ENCODE measurements at regions not wholly inside any gene's neighbourhood (a gene's known extent, or its start where the extent isn't known, plus 50 kb on each side); places are given as distances from the start of the nearest gene placed in this dataset.
"Not testable (repeated sequence)": the region's sequence is repeated elsewhere in the genome, so short reads cannot be mapped to it uniquely, and the experiment has no call there.

GRCh38 chr13:65787082-65787481 lies 1443.1 kb downstream of the PCDH9 start:
- Histone ChIP-seq H3K4me3 (no peak overlapping the region), H3K27me3 (no peaks in the 10 kb centered on the region), H3K4me1 (no peaks in the 10 kb centered on the region), H3K9me3 (peaks cover 8% of the 10 kb centered on the region), H3K27ac (no peak overlapping the region), H3K36me3 (no peaks in the 10 kb centered on the region)
- no peak for TF ChIP-seq POLR2A (IDR thresholded peaks at IDR 0.05)
- TF ChIP-seq, protein P1, sequence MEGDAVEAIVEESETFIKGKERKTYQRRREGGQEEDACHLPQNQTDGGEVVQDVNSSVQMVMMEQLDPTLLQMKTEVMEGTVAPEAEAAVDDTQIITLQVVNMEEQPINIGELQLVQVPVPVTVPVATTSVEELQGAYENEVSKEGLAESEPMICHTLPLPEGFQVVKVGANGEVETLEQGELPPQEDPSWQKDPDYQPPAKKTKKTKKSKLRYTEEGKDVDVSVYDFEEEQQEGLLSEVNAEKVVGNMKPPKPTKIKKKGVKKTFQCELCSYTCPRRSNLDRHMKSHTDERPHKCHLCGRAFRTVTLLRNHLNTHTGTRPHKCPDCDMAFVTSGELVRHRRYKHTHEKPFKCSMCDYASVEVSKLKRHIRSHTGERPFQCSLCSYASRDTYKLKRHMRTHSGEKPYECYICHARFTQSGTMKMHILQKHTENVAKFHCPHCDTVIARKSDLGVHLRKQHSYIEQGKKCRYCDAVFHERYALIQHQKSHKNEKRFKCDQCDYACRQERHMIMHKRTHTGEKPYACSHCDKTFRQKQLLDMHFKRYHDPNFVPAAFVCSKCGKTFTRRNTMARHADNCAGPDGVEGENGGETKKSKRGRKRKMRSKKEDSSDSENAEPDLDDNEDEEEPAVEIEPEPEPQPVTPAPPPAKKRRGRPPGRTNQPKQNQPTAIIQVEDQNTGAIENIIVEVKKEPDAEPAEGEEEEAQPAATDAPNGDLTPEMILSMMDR (IDR thresholded peaks at IDR 0.05), result no peak
- TF ChIP-seq POLR2AphosphoS5 (IDR thresholded peaks at IDR 0.05), result no peak
- TF ChIP-seq EP300 (IDR thresholded peaks at IDR 0.05), result no peak
- 89% methylated on average over 3 of the region's 3 CpGs for WGBS
- DNase-seq (ENCODE audit: low spot score in 2 of 2), result no peak

DNA sequence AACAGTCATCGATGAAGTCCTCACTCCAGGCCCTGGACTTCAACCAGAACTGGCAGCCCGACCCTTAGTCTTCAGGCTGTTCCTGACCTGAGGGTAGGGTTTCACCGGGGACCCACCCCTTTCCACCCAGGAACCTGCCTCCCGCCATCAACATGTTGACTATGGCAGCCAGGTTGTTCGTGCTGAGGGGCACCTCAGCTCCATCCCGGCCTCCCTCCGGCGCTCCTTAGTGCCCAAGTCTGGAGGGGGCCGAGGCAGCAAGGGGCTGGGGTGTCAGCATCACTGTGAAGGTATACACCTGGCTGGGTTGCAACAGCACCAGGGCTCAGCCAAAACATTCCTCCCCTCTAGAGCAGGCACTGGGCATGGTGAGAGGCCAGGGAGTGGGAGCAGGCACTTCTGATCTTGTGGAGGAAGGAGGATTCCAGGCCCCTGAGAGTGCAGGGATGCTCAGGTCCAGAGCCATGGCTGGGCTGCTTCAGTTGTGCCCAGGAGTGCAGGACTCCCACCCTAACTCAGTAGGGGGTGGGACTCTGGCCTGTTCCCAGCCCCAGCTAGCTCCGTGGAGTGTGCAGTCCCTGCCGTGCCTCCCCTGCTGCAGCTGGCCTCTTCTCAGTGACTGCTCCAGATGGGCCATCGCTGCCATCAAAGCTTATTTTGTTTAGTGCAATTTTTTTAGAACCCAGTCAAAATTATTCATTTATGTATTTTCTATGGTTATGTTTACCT lies 1445.9 kb downstream of the PCDH9 start:
- 92% methylated on average over 11 of the region's 12 CpGs for WGBS
- TF ChIP-seq POLR2A (IDR thresholded peaks at IDR 0.05), result no peak
- TF ChIP-seq, protein P1 (IDR thresholded peaks at IDR 0.05), result no peak
- no peak for TF ChIP-seq POLR2AphosphoS5 (IDR thresholded peaks at IDR 0.05)
- no peak for TF ChIP-seq EP300 (IDR thresholded peaks at IDR 0.05)

GRCh38 chr13:65783383-65783782 lies 1446.8 kb downstream of the PCDH9 start:
- H3K4me3 ChIP-seq, result no peak overlapping the region
- WGBS, result 98% methylated on average over 6 of the region's 6 CpGs
- H3K27me3 ChIP-seq, result no peaks in the 10 kb centered on the region
- peaks cover 8% of the 10 kb centered on the region for H3K9me3 ChIP-seq
- no peak for DNase-seq (ENCODE audit: low spot score in 2 of 2)
- H3K4me1 ChIP-seq, result no peaks in the 10 kb centered on the region
- H3K36me3 ChIP-seq, result no peaks in the 10 kb centered on the region
- TF ChIP-seq EP300 (IDR thresholded peaks at IDR 0.05) (no peak), POLR2AphosphoS5 (IDR thresholded peaks at IDR 0.05) (no peak), POLR2A (IDR thresholded peaks at IDR 0.05) (no peak)
- TF ChIP-seq, protein P1 (IDR thresholded peaks at IDR 0.05), result no peak
- H3K27ac ChIP-seq, result no peak overlapping the region

More for the DNA sequence above, 1445.9 kb downstream of the PCDH9 start:
- DNase-seq (ENCODE audit: low spot score in 2 of 2), result no peak
- no peaks in the 10 kb centered on the region for H3K36me3 ChIP-seq
- no peak overlapping the region for H3K4me3 ChIP-seq
- peaks cover 8% of the 10 kb centered on the region for H3K9me3 ChIP-seq
- no peaks in the 10 kb centered on the region for H3K4me1 ChIP-seq
- no peak overlapping the region for H3K27ac ChIP-seq
- no peaks in the 10 kb centered on the region for H3K27me3 ChIP-seq

GRCh38 chr13:65771704-65772313 lies 1458.3 kb downstream of the PCDH9 start:
- H3K27me3 ChIP-seq; H3K4me3 ChIP-seq; H3K27ac ChIP-seq; H3K36me3 ChIP-seq; H3K4me1 ChIP-seq; DNase-seq (ENCODE audit: low spot score in 2 of 2): not testable (repeated sequence)
- WGBS, result 72% methylated on average over 6 of the region's 6 CpGs
- peaks cover 23% of the 10 kb centered on the region for H3K9me3 ChIP-seq

DNA sequence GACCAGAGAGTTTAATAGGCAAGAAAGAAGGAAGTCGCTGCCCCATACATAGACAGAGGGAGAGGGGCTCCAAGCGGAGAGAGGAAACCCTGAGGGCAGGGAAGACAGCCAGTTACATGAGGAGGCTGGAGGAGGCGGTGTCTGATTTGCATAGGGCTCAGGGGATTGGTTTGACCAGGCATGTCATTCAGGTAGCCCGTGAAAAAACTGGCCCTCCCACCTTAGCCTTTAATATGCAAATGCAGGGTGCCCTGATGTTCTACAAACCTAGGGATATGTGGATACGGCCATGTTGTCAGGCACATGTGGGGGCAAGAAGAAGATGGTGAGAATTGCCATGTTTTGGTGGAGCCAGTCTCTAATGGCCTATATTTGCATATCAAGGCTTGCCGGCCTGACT lies 1461.6 kb downstream of the PCDH9 start:
- H3K9me3 ChIP-seq, result peaks cover 15% of the 10 kb centered on the region
- DNase-seq (ENCODE audit: low spot score in 2 of 2), result no peak
- no peaks in the 10 kb centered on the region for H3K27me3 ChIP-seq
- no peak overlapping the region for H3K4me3 ChIP-seq
- H3K36me3 ChIP-seq, result no peaks in the 10 kb centered on the region
- 72% methylated on average over 6 of the region's 6 CpGs for WGBS
- H3K27ac ChIP-seq, result no peak overlapping the region
- no peaks in the 10 kb centered on the region for H3K4me1 ChIP-seq
- TF ChIP-seq POLR2A (IDR thresholded peaks at IDR 0.05) (no peak), EP300 (IDR thresholded peaks at IDR 0.05) (no peak), POLR2AphosphoS5 (IDR thresholded peaks at IDR 0.05) (no peak)
- TF ChIP-seq, protein P1 (IDR thresholded peaks at IDR 0.05), result no peak

Measured in suprapubic skin (tissue), 4 donors.